ENCODE measurements at regions not wholly inside any gene's neighbourhood (a gene's known extent, or its start where the extent isn't known, plus 50 kb on each side); places are given as distances from the start of the nearest gene placed in this dataset.

- no peak for TF ChIP-seq CTCF (IDR thresholded peaks at IDR 0.05)
- TF ChIP-seq POLR2A (IDR thresholded peaks at IDR 0.05) = no peak
These were observed 128.6 kb downstream of the SPATA31D1 start for GRCh38 chr9:82117026-82117811.

All from testis (tissue), 2 donors.